AG04449 (cell line): ENCODE measurements at regions not wholly inside any gene's neighbourhood (a gene's known extent, or its start where the extent isn't known, plus 50 kb on each side); places are given as distances from the start of the nearest gene placed in this dataset.

Experiments used
- CTCF ChIA-PET: fragments of 350-600 bp; formaldehyde crosslinking; extraction: SDS; loops from one replicate; lab custom pipeline; 2021; ENCODE audit warnings: antibody characterized with exemption; lab: Yijun Ruan, JAX
- POLR2A ChIA-PET: fragments of 400-600, 350-600 bp; formaldehyde crosslinking; extraction: SDS; loops from one replicate; lab custom pipeline; 2020; ENCODE audit warnings: antibody characterized with exemption, inconsistent platforms; lab: Yijun Ruan, JAX
- DNase-seq: peaks from one replicate; pipeline ENCODE4 v3.0.0-alpha.2; 2010; ENCODE audit warnings: low read depth, low spot score
- H3K4me3 ChIP-seq: 2 replicates; pipeline ENCODE4 v1.5.1; 2011; ENCODE audit warnings: low read depth, mild to moderate bottlenecking, control low read depth, low read length
- CTCF ChIP-seq: IDR thresholded peaks from one replicate; pipeline ENCODE4 v1.5.1; 2011; ENCODE audit warnings: mild to moderate bottlenecking, moderate library complexity, low read length, control low read depth, inconsistent platforms; ENCODE audit not compliant: insufficient read depth; ENCODE audit errors: missing control alignments

- DNase-seq = no peak
- POLR2A ChIA-PET = no interaction called here
- CTCF ChIA-PET = no interaction called here
- no peak for TF ChIP-seq CTCF
- H3K4me3 ChIP-seq = no peak overlapping the region
These were observed 733.9 kb upstream of the KLHL1 start for GRCh38 chr13:70842062-70842644.

- no peak overlapping the region for H3K4me3 ChIP-seq
- DNase-seq = no peak
- ChIA-PET POLR2A (no interaction called here), CTCF (no interaction called here)
- no peak for TF ChIP-seq CTCF
These were observed 733.2 kb upstream of the KLHL1 start for GRCh38 chr13:70841240-70842061.

GRCh38 chr13:70835371-70835770 lies 727.1 kb upstream of the KLHL1 start:
- DNase-seq = no peak

GRCh38 chr13:70829748-70830147 lies 721.5 kb upstream of the KLHL1 start:
- CTCF ChIA-PET = no interaction called here
- no peak for DNase-seq
- POLR2A ChIA-PET = no interaction called here
- H3K4me3 ChIP-seq = no peak overlapping the region
- no peak for TF ChIP-seq CTCF

More at GRCh38 chr13:70835371-70835770, 727.1 kb upstream of the KLHL1 start:
- ChIA-PET CTCF (no interaction called here), POLR2A (no interaction called here)
- TF ChIP-seq CTCF = no peak
- H3K4me3 ChIP-seq = no peak overlapping the region

- TF ChIP-seq CTCF = no peak
- no peak overlapping the region for H3K4me3 ChIP-seq
- ChIA-PET CTCF (no interaction called here), POLR2A (no interaction called here)
- no peak for DNase-seq
These were observed 709.3 kb upstream of the KLHL1 start for GRCh38 chr13:70817576-70817975.

GRCh38 chr13:70816853-70817252 lies 708.6 kb upstream of the KLHL1 start:
- H3K4me3 ChIP-seq = no peak overlapping the region
- POLR2A ChIA-PET = no interaction called here
- CTCF ChIA-PET = no interaction called here
- no peak for TF ChIP-seq CTCF
- DNase-seq = no peak
